MM.1S (cell line): ENCODE measurements at regions not wholly inside any gene's neighbourhood (a gene's known extent, or its start where the extent isn't known, plus 50 kb on each side); places are given as distances from the start of the nearest gene placed in this dataset.
A peak's percentile ranks its signal among the peaks of the same experiment; 100 is the strongest.

ENCODE experiments used
- DNase-seq: peaks from one replicate; pipeline ENCODE4 v3.0.0-alpha.2; 2015
- H2AFZ ChIP-seq: fragments of 300-600 bp; sonication (generic); 2 replicates; pipeline ENCODE4 v1.6.0; 2016; ENCODE audit warnings: antibody characterized with exemption, low read length
- H3F3A ChIP-seq: fragments of 300-600 bp; sonication (generic); 2 replicates; pipeline ENCODE4 v1.6.1; 2016; ENCODE audit warnings: mild to moderate bottlenecking, antibody characterized with exemption, low read length, moderate library complexity, mixed read lengths; ENCODE audit not compliant: insufficient read depth
- H3K27ac ChIP-seq: fragments of 300-600 bp; sonication (generic); 2 replicates; pipeline ENCODE4 v1.5.1; 2016; ENCODE audit warnings: mild to moderate bottlenecking, low read length
- H3K27me3 ChIP-seq: fragments of 300-600 bp; sonication (generic); replicated peaks from 2 replicates; pipeline ENCODE4 v1.6.0; 2016; ENCODE audit warnings: low read length; ENCODE audit not compliant: insufficient read depth
- H3K36me3 ChIP-seq: fragments of 300-600 bp; sonication (generic); replicated peaks from 2 replicates; pipeline ENCODE4 v1.6.1; 2016; ENCODE audit warnings: mild to moderate bottlenecking, low read length, mixed read lengths; ENCODE audit not compliant: insufficient read depth
- H3K4me1 ChIP-seq: fragments of 300-600 bp; sonication (generic); 2 replicates; pipeline ENCODE4 v1.6.1; 2016; ENCODE audit warnings: low read length, mixed read lengths
- H3K4me2 ChIP-seq: fragments of 300-600 bp; sonication (generic); 2 replicates; pipeline ENCODE4 v1.6.0; 2016; ENCODE audit warnings: low read depth, low read length
- H3K4me3 ChIP-seq: fragments of 300-600 bp; sonication (generic); 2 replicates; pipeline ENCODE4 v1.5.1; 2016; ENCODE audit warnings: low read length, mixed read lengths
- H3K79me2 ChIP-seq: fragments of 300-600 bp; sonication (generic); 2 replicates; pipeline ENCODE4 v1.6.1; 2016; ENCODE audit warnings: mixed run types, low read length, mixed read lengths
- H3K9ac ChIP-seq: fragments of 300-600 bp; sonication (generic); 2 replicates; pipeline ENCODE4 v1.6.1; 2016; ENCODE audit warnings: low read length, mixed read lengths
- H3K9me2 ChIP-seq: fragments of 300-600 bp; sonication (generic); replicated peaks from 2 replicates; pipeline ENCODE4 v1.6.1; 2016; ENCODE audit warnings: mild to moderate bottlenecking, low read length, mixed read lengths; ENCODE audit not compliant: insufficient read depth
- H3K9me3 ChIP-seq: fragments of 300-600 bp; sonication (generic); replicated peaks from 2 replicates; pipeline ENCODE4 v1.6.1; 2016; ENCODE audit warnings: mild to moderate bottlenecking, low read length, mixed read lengths; ENCODE audit not compliant: insufficient read depth
- H4K20me1 ChIP-seq: fragments of 300-600 bp; sonication (generic); 2 replicates; pipeline ENCODE4 v1.6.1; 2016; ENCODE audit warnings: mild to moderate bottlenecking, low read length, moderate library complexity, mixed read lengths; ENCODE audit not compliant: insufficient read depth
- CTCF ChIP-seq: fragments of 300-600 bp; sonication (generic); IDR thresholded peaks from 2 replicates; pipeline ENCODE4 v1.5.1; 2016; ENCODE audit warnings: antibody characterized with exemption, low read length, mixed read lengths
- EZH2 ChIP-seq: fragments of 300-600 bp; sonication (generic); optimal IDR thresholded peaks from 2 replicates; pipeline ENCODE3; 2017; ENCODE audit warnings: low read depth, mild to moderate bottlenecking, antibody characterized with exemption, low read length, mixed read lengths
- EZH2phosphoT487 ChIP-seq: fragments of 300-600 bp; sonication (generic); IDR thresholded peaks from 2 replicates; pipeline ENCODE4 v1.6.1; 2018; ENCODE audit warnings: antibody characterized with exemption, low read length

GRCh38 chr9:108273988-108274387 lies 581.8 kb downstream of the ACTL7B start:
- Histone ChIP-seq H3K27me3 (no peaks in the 10 kb centered on the region), H4K20me1 (no peaks in the 10 kb centered on the region), H3K9me2 (no peaks in the 10 kb centered on the region), H3K4me1 (peaks cover 36% of the 10 kb centered on the region), H3K27ac (no peak overlapping the region), H3K4me2 (no peak overlapping the region), H3K79me2 (no peaks in the 10 kb centered on the region), H3K4me3 (no peak overlapping the region), H2AFZ (no peak overlapping the region), H3F3A (0 out of 2 replicates have a peak, but pooled peaks cover 6% of the 10 kb centered on the region), H3K36me3 (no peaks in the 10 kb centered on the region), H3K9ac (no peak overlapping the region), H3K9me3 (no peaks in the 10 kb centered on the region)
- TF ChIP-seq CTCF (no peak), EZH2phosphoT487 (no peak), EZH2 (no peak)
- no peak for DNase-seq

GRCh38 chr9:108272349-108272899 lies 583.4 kb downstream of the ACTL7B start:
- TF ChIP-seq CTCF (peak; percentile 77), EZH2 (no peak)
- Histone ChIP-seq H3F3A (0 out of 2 replicates have a peak, but pooled peaks cover 6% of the 10 kb centered on the region), H3K4me2 (peak overlapping the region; percentile 89), H3K79me2 (no peaks in the 10 kb centered on the region), H3K9ac (peak overlapping the region; percentile 81), H3K4me1 (peaks cover 39% of the 10 kb centered on the region), H3K36me3 (no peaks in the 10 kb centered on the region), H2AFZ (peak overlapping the region; percentile 67), H4K20me1 (no peaks in the 10 kb centered on the region), H3K4me3 (peak overlapping the region; percentile 55), H3K27me3 (no peaks in the 10 kb centered on the region), H3K9me2 (no peaks in the 10 kb centered on the region), H3K27ac (peak overlapping the region; percentile 70; the same call in 1 of the 2 replicates), H3K9me3 (no peaks in the 10 kb centered on the region)
- DNase-seq: peak; percentile 61

- Histone ChIP-seq H3K4me3 (peak overlapping the region; percentile 55), H2AFZ (peak overlapping the region; percentile 67)
- peak; percentile 79 for DNase-seq
Measured at GRCh38 chr9:108271646-108272348, 584.0 kb downstream of the ACTL7B start.

More at GRCh38 chr9:108271646-108272348, 584.0 kb downstream of the ACTL7B start:
- H3K36me3 ChIP-seq: no peaks in the 10 kb centered on the region
- H3K27me3 ChIP-seq: no peaks in the 10 kb centered on the region
- H3K9me3 ChIP-seq: no peaks in the 10 kb centered on the region
- no peaks in the 10 kb centered on the region for H3K9me2 ChIP-seq
- no peaks in the 10 kb centered on the region for H3K79me2 ChIP-seq
- H4K20me1 ChIP-seq: no peaks in the 10 kb centered on the region
- 0 out of 2 replicates have a peak, but pooled peaks cover 6% of the 10 kb centered on the region for H3F3A ChIP-seq
- TF ChIP-seq EZH2 (no peak), CTCF (no peak), EZH2phosphoT487 (no peak)
- peak overlapping the region; percentile 81 for H3K9ac ChIP-seq
- peak overlapping the region; percentile 89 for H3K4me2 ChIP-seq
- peaks cover 39% of the 10 kb centered on the region for H3K4me1 ChIP-seq
- H3K27ac ChIP-seq: peak overlapping the region; percentile 70
